GM12872 (cell line): ENCODE measurements at regions not wholly inside any gene's neighbourhood (a gene's known extent, or its start where the extent isn't known, plus 50 kb on each side); places are given as distances from the start of the nearest gene placed in this dataset.

Experiments used
- TF ChIP-seq, protein P1 (sequence below): IDR thresholded peaks from 3 replicates; pipeline ENCODE4 v1.5.1; 2011; ENCODE audit warnings: low read depth, mild to moderate bottlenecking, low read length, moderate library complexity; ENCODE audit not compliant: insufficient read depth

DNA sequence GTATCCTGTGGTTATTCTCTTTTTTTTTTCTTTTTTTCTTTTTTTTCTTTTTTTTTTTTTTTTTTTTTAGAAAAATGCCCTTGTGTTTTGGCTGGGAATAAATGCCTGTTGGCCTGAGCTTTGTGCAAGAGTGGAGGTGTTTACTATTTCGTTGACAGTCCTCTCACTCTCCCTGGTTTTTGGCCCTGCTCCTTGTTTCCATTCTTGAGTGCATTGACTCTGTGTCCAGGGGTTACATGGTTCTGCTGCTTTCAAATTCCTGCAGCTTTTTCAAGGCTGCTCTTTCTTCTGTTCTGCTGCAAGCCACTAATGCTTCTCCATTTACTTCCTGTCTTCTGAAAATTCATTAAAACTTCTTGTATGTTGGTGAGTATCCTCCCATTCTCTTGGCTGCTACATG, 59.7 kb upstream of the TBX20 start:
- TF ChIP-seq, protein P1, sequence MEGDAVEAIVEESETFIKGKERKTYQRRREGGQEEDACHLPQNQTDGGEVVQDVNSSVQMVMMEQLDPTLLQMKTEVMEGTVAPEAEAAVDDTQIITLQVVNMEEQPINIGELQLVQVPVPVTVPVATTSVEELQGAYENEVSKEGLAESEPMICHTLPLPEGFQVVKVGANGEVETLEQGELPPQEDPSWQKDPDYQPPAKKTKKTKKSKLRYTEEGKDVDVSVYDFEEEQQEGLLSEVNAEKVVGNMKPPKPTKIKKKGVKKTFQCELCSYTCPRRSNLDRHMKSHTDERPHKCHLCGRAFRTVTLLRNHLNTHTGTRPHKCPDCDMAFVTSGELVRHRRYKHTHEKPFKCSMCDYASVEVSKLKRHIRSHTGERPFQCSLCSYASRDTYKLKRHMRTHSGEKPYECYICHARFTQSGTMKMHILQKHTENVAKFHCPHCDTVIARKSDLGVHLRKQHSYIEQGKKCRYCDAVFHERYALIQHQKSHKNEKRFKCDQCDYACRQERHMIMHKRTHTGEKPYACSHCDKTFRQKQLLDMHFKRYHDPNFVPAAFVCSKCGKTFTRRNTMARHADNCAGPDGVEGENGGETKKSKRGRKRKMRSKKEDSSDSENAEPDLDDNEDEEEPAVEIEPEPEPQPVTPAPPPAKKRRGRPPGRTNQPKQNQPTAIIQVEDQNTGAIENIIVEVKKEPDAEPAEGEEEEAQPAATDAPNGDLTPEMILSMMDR = no peak
